A172 (cell line): ENCODE measurements at regions not wholly inside any gene's neighbourhood (a gene's known extent, or its start where the extent isn't known, plus 50 kb on each side); places are given as distances from the start of the nearest gene placed in this dataset.

Source experiments
- DNase-seq: peaks from one replicate; pipeline ENCODE4 v3.0.0-alpha.2; 2015; ENCODE audit warnings: low spot score

DNA sequence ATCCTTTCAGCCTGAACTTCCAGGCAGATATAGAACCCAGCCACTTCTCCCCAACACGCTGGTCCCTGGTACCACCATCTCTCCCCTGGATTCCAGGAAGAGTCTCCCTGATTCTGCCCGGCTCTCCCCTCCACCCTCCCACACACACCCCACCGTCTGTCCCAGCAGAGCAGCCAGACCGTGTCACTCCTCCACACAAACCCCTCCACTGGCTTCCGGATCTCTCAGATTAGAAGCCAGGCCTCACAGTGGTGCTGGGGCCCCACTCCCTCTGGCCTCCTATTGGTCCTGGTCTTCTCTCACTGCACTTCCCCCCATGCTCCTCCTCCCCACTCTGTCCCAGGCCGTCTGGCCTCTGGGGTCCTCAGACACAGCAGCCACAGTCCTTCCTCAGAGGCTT is 52.4 kb upstream of the CDKN3 start:
- no peak for DNase-seq

DNA sequence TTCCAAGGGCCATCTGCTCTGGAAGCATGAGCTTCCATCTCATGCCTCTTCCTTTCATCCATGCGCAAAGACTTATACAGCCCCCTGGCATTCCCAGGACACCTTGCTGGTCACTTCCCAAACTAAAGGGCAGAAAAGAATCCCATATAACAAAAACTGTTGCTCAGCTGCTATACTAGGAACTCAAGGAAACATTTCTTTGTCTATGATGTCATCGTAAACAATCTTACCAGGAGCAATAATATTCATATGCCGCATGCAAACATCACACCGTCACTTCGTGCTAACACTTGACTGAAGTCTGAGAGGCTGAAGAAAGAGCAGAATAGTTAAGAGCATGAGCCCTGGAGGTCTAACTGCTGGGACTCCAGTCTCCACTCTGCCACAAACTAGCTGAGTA is 50.5 kb upstream of the CDKN3 start:
- DNase-seq = no peak
